ENCODE measurements at regions not wholly inside any gene's neighbourhood (a gene's known extent, or its start where the extent isn't known, plus 50 kb on each side); places are given as distances from the start of the nearest gene placed in this dataset.

GRCh38 chr2:183465048-183465447, 340.8 kb downstream of the NUP35 start:
- Histone ChIP-seq H3K9me3 (ENCODE audit: low read length) (no peaks in the 10 kb centered on the region), H3K4me3 (ENCODE audit: low read length) (no peak overlapping the region), H3K27me3 (ENCODE audit: insufficient read depth, low read depth, low read length) (no peaks in the 10 kb centered on the region), H3K79me2 (replicated peaks; ENCODE audit: insufficient read depth, low read length) (no peaks in the 10 kb centered on the region), H3K4me2 (ENCODE audit: low read length) (no peak overlapping the region), H3K9ac (ENCODE audit: low read length) (no peak overlapping the region), H4K20me1 (ENCODE audit: insufficient read depth) (no peaks in the 10 kb centered on the region), H3K36me3 (ENCODE audit: insufficient read depth, low read length) (no peaks in the 10 kb centered on the region), H2AFZ (ENCODE audit: low read depth, low read length) (no peak overlapping the region), H3K9me2 (ENCODE audit: insufficient read depth, low read length) (no peaks in the 10 kb centered on the region), H3F3A (ENCODE audit: insufficient read depth, low read length, poor library complexity, severe bottlenecking) (no peaks in the 10 kb centered on the region), H3K27ac (ENCODE audit: low read length) (no peak overlapping the region)
- TF ChIP-seq REST (IDR thresholded peaks at IDR 0.05; ENCODE audit: borderline replicate concordance) (no peak), CTCF (IDR thresholded peaks at IDR 0.05; ENCODE audit: poor library complexity, severe bottlenecking) (no peak), EZH2 (IDR thresholded peaks at IDR 0.05; ENCODE audit: borderline replicate concordance, insufficient read depth, low read length, poor library complexity, severe bottlenecking) (no peak), POLR2AphosphoS5 (IDR thresholded peaks at IDR 0.05) (no peak), RAD21 (conservative IDR thresholded peaks at IDR 0.05) (no peak), SMC3 (conservative IDR thresholded peaks at IDR 0.05; ENCODE audit: poor library complexity) (no peak), TAF1 (IDR thresholded peaks at IDR 0.05; ENCODE audit: low read depth) (no peak), EP300 (conservative IDR thresholded peaks at IDR 0.05; ENCODE audit: poor library complexity, severe bottlenecking) (no peak), MXI1 (conservative IDR thresholded peaks at IDR 0.05; ENCODE audit: poor library complexity, severe bottlenecking) (no peak)

- no peaks in the 10 kb centered on the region for H4K20me1 ChIP-seq (ENCODE audit: insufficient read depth)
- no peaks in the 10 kb centered on the region for H3K36me3 ChIP-seq (ENCODE audit: insufficient read depth, low read length)
- TF ChIP-seq REST (IDR thresholded peaks at IDR 0.05; ENCODE audit: borderline replicate concordance) (peak; percentile 70), MXI1 (conservative IDR thresholded peaks at IDR 0.05; ENCODE audit: poor library complexity, severe bottlenecking) (peak; percentile 41), EP300 (conservative IDR thresholded peaks at IDR 0.05; ENCODE audit: poor library complexity, severe bottlenecking) (peak; percentile 93), CTCF (IDR thresholded peaks at IDR 0.05; ENCODE audit: poor library complexity, severe bottlenecking) (no peak), SMC3 (conservative IDR thresholded peaks at IDR 0.05; ENCODE audit: poor library complexity) (peak; percentile 24), POLR2AphosphoS5 (IDR thresholded peaks at IDR 0.05) (peak; percentile 83)
- H3K4me2 ChIP-seq (ENCODE audit: low read length): peak overlapping the region; percentile 2
- peak overlapping the region; percentile 60 for H3K27ac ChIP-seq (ENCODE audit: low read length)
- no peaks in the 10 kb centered on the region for H3K9me3 ChIP-seq (ENCODE audit: low read length)
- H3K9ac ChIP-seq (ENCODE audit: low read length): peak overlapping the region; percentile 27
- no peaks in the 10 kb centered on the region for H3F3A ChIP-seq (ENCODE audit: insufficient read depth, low read length, poor library complexity, severe bottlenecking)
- H3K4me3 ChIP-seq (ENCODE audit: low read length): peak overlapping the region; percentile 34
- H2AFZ ChIP-seq (ENCODE audit: low read depth, low read length): no peak overlapping the region
- no peaks in the 10 kb centered on the region for H3K9me2 ChIP-seq (ENCODE audit: insufficient read depth, low read length)
- H3K27me3 ChIP-seq (ENCODE audit: insufficient read depth, low read depth, low read length): no peaks in the 10 kb centered on the region
- no peaks in the 10 kb centered on the region for H3K79me2 ChIP-seq (replicated peaks; ENCODE audit: insufficient read depth, low read length)
Measured at GRCh38 chr2:183474912-183475695, 350.9 kb downstream of the NUP35 start.
